ENCODE measurements at regions not wholly inside any gene's neighbourhood (a gene's known extent, or its start where the extent isn't known, plus 50 kb on each side); places are given as distances from the start of the nearest gene placed in this dataset.

- Histone ChIP-seq H3K4me1 (ENCODE audit: insufficient read depth, low read length) (no peaks in the 10 kb centered on the region), H3K27me3 (ENCODE audit: control insufficient read depth in 1 of 2, insufficient read depth in 2 of 2, low read length in 2 of 2) (no peaks in the 10 kb centered on the region), H3K36me3 (replicated peaks in 1 of 2; ENCODE audit: control insufficient read depth in 1 of 2, insufficient read depth in 2 of 2, low read length in 2 of 2) (no peaks in the 10 kb centered on the region), H2AFZ (ENCODE audit: low read length) (no peak overlapping the region), H3K9ac (ENCODE audit: insufficient read depth, low read depth, low read length) (no peak overlapping the region), H3K27ac (ENCODE audit: extremely low read length, insufficient read depth, low read length) (no peak overlapping the region), H3K4me3 (replicated peaks in 1 of 3; ENCODE audit: insufficient read depth in 1 of 3, low read depth in 2 of 3, low read length in 3 of 3) (no peak overlapping the region), H4K20me1 (ENCODE audit: insufficient read depth, low read length) (no peaks in the 10 kb centered on the region), H3K79me2 (ENCODE audit: insufficient read depth, low read length) (no peaks in the 10 kb centered on the region), H3K4me2 (ENCODE audit: low read depth, low read length) (no peak overlapping the region), H3K9me3 (ENCODE audit: low read length) (no peaks in the 10 kb centered on the region)
- in situ Hi-C loops (cut with HindIII; ENCODE audit: extremely low pct_ligation_motif_present, low pct_unique_long_range_greater_than_20kb) (no loop called here), intact Hi-C loops (cut with micrococcal nuclease; ENCODE audit: unreplicated experiment) (no loop called here)
- no peak for DNase-seq (ENCODE audit: low spot score)
- no TSS peak for BruUV-seq (replicated peaks)
- CTCF ChIA-PET (ENCODE audit: low intra/inter-chr PET ratio, low total read pairs), result no interaction called here
- FAIRE-seq, result no peak
- ATAC-seq, result no peak
- POLR2A ChIA-PET, result no interaction called here
- TF ChIP-seq, protein P1, sequence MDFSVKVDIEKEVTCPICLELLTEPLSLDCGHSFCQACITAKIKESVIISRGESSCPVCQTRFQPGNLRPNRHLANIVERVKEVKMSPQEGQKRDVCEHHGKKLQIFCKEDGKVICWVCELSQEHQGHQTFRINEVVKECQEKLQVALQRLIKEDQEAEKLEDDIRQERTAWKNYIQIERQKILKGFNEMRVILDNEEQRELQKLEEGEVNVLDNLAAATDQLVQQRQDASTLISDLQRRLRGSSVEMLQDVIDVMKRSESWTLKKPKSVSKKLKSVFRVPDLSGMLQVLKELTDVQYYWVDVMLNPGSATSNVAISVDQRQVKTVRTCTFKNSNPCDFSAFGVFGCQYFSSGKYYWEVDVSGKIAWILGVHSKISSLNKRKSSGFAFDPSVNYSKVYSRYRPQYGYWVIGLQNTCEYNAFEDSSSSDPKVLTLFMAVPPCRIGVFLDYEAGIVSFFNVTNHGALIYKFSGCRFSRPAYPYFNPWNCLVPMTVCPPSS (IDR thresholded peaks at IDR 0.05), result no peak
- TF ChIP-seq ZNF639 (CRISPR knock-in tag; conservative IDR thresholded peaks at IDR 0.05) (no peak), GATAD1 (CRISPR knock-in tag; IDR thresholded peaks at IDR 0.05) (no peak), ZNF720 (CRISPR knock-in tag; IDR thresholded peaks at IDR 0.05) (no peak), ZNF672 (CRISPR knock-in tag; IDR thresholded peaks at IDR 0.05) (no peak), EZH2 (conservative IDR thresholded peaks at IDR 0.05; ENCODE audit: low read depth, low read length) (no peak), ZNF691 (CRISPR knock-in tag; IDR thresholded peaks at IDR 0.05; ENCODE audit: borderline replicate concordance, low read depth) (no peak), ZFYVE20 (CRISPR knock-in tag; IDR thresholded peaks at IDR 0.05; ENCODE audit: borderline replicate concordance, low read depth) (no peak), TGIF2 (CRISPR knock-in tag; IDR thresholded peaks at IDR 0.05) (no peak), IRX3 (CRISPR knock-in tag; IDR thresholded peaks at IDR 0.05; ENCODE audit: borderline replicate concordance, low read depth) (no peak)
- TF ChIP-seq, protein P2, sequence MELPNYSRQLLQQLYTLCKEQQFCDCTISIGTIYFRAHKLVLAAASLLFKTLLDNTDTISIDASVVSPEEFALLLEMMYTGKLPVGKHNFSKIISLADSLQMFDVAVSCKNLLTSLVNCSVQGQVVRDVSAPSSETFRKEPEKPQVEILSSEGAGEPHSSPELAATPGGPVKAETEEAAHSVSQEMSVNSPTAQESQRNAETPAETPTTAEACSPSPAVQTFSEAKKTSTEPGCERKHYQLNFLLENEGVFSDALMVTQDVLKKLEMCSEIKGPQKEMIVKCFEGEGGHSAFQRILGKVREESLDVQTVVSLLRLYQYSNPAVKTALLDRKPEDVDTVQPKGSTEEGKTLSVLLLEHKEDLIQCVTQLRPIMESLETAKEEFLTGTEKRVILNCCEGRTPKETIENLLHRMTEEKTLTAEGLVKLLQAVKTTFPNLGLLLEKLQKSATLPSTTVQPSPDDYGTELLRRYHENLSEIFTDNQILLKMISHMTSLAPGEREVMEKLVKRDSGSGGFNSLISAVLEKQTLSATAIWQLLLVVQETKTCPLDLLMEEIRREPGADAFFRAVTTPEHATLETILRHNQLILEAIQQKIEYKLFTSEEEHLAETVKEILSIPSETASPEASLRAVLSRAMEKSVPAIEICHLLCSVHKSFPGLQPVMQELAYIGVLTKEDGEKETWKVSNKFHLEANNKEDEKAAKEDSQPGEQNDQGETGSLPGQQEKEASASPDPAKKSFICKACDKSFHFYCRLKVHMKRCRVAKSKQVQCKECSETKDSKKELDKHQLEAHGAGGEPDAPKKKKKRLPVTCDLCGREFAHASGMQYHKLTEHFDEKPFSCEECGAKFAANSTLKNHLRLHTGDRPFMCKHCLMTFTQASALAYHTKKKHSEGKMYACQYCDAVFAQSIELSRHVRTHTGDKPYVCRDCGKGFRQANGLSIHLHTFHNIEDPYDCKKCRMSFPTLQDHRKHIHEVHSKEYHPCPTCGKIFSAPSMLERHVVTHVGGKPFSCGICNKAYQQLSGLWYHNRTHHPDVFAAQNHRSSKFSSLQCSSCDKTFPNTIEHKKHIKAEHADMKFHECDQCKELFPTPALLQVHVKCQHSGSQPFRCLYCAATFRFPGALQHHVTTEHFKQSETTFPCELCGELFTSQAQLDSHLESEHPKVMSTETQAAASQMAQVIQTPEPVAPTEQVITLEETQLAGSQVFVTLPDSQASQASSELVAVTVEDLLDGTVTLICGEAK (IDR thresholded peaks at IDR 0.05), result no peak
- TF ChIP-seq, protein P2 (CRISPR knock-in tag; IDR thresholded peaks at IDR 0.05), result no peak
Observed at GRCh38 chr5:145324767-145325479, 510.2 kb downstream of the PRELID2 start.

All from HepG2 (cell line).